Psoas muscle (tissue), 7 donors: ENCODE measurements at regions not wholly inside any gene's neighbourhood (a gene's known extent, or its start where the extent isn't known, plus 50 kb on each side); places are given as distances from the start of the nearest gene placed in this dataset.

Experiments
- ATAC-seq, 4 donors: fragments of 200-7000 bp; cut with Tn5 transposase; one replicate each; pipeline ENCODE4 v1.9.1; 2020; ENCODE audit warnings: moderate library complexity in 3 of 4, mild to moderate bottlenecking in 2 of 4
- DNase-seq, 2 donors: peaks; one replicate each; pipeline ENCODE4 v3.0.0-alpha.2; 2020
- H3K27ac ChIP-seq: fragments of 200-600 bp; one replicate; pipeline ENCODE4 v1.8.0; 2022
- H3K27me3 ChIP-seq, 3 donors: fragments of 200-600 bp in 1 of 3; one replicate each; pipeline versions ENCODE4 v1.6.1 to v1.8.0; 2013 to 2022; ENCODE audit warnings: low read length in 2 of 3, mild to moderate bottlenecking in 2 of 3, moderate library complexity in 1 of 3; ENCODE audit not compliant: insufficient read depth in 3 of 3
- H3K36me3 ChIP-seq, 2 donors: fragments of 200-600 bp in 1 of 2; one replicate each; pipeline versions ENCODE4 v1.6.1 to v1.8.0; 2013 to 2022; ENCODE audit warnings: low read depth in 1 of 2, mild to moderate bottlenecking in 1 of 2, moderate library complexity in 1 of 2; ENCODE audit not compliant: insufficient read depth in 1 of 2
- H3K4me1 ChIP-seq: fragments of 200-600 bp; one replicate; pipeline ENCODE4 v1.8.0; 2022
- H3K4me3 ChIP-seq: fragments of 200-600 bp; one replicate; pipeline ENCODE4 v1.8.0; 2022; ENCODE audit warnings: mild to moderate bottlenecking
- H3K9me3 ChIP-seq: fragments of 200-600 bp; one replicate; pipeline ENCODE4 v1.8.0; 2022
- WGBS, 3 donors: extraction: QIAGEN DNeasy Blood & Tissue Kit; methylation state at CpG; one replicate each; pipeline versions ENCODE4 v1.1.6 to v1.1.7; 2013; 5-methylcytosine and 5-hydroxymethylcytosine counted together
- intact Hi-C, 2 donors: fragments of 100-400 bp; cut with DNase I; formaldehyde crosslinking; loops; one replicate each; pipeline versions ENCODE4 v1.11.0 to v1.14.2; 2022
- TF ChIP-seq, protein P1 (sequence below): fragments of 200-600 bp; IDR thresholded peaks from one replicate; pipeline ENCODE4 v1.8.0; 2022; ENCODE audit warnings: antibody characterized with exemption
- donor health status: healthy with polysubstance abuse.
- donor health status: DM: no; HTN: no; CAD: no; lungs with moderate emphysema.
- donor health status: Bipolar disorder and iron deficiency.
- donor health status: healthy.
- donor health status: DM: yes; HTN: yes; CAD: no.
- donor health status: DM: no; HTN: no; CAD: no.
- donor health status: DM: yes; HTN: yes; CAD: no.

DNA sequence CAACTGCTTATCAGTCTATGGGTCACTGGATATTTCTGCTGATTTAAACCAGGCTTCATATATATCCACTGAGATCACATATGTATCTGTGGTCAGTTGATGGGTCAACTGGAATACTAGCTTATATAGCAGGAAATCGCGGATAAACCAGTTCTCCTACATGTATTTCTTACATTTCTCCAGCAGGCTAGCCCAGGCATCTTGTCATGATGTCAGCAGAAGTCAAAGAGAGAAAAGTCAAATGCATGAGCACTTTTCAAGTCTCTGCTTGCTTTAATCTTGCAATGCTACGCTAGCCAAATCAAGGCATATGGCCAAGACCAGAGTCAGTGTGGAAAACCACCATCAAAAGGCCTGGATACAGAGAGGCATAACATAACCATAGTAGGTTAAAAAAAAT lies 1008.8 kb upstream of the DIAPH2 start:
- no peaks in the 10 kb centered on the region for H3K27me3 ChIP-seq
- DNase-seq, result no peak
- WGBS, 3 donors, result 60 to 81% (median 78%) methylated on average over 3 of the region's 3 CpGs

DNA sequence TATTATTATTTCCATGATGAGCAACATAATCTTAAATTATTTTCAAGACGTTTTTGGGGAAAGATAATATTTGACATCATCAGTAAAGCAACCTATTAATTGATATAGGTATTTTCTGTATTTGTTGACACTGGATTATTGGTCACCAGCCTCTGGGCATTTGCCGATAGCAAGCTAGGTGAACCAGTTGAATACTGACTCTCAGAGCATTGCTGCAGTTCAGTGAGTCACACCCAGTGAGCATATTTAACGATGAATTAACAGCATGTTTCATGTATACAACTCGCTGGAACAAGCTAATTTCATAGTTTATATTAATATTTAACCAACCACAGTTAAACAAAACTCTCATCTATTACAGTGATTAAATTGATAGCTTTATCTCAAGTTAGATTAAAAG lies 1006.0 kb upstream of the DIAPH2 start:
- H3K27ac ChIP-seq, result no peak overlapping the region
- TF ChIP-seq, protein P1, sequence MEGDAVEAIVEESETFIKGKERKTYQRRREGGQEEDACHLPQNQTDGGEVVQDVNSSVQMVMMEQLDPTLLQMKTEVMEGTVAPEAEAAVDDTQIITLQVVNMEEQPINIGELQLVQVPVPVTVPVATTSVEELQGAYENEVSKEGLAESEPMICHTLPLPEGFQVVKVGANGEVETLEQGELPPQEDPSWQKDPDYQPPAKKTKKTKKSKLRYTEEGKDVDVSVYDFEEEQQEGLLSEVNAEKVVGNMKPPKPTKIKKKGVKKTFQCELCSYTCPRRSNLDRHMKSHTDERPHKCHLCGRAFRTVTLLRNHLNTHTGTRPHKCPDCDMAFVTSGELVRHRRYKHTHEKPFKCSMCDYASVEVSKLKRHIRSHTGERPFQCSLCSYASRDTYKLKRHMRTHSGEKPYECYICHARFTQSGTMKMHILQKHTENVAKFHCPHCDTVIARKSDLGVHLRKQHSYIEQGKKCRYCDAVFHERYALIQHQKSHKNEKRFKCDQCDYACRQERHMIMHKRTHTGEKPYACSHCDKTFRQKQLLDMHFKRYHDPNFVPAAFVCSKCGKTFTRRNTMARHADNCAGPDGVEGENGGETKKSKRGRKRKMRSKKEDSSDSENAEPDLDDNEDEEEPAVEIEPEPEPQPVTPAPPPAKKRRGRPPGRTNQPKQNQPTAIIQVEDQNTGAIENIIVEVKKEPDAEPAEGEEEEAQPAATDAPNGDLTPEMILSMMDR, result no peak
- WGBS, 3 donors, result 60 to 86% (median 79%) methylated on average over 4 of the region's 4 CpGs
- H3K4me1 ChIP-seq, result no peaks in the 10 kb centered on the region
- intact Hi-C loops, result no loop called here
- no peaks in the 10 kb centered on the region for H3K9me3 ChIP-seq
- peaks cover 0 to 5% (median 0%) of the 10 kb centered on the region in 3 donors for H3K27me3 ChIP-seq
- DNase-seq (no peak), ATAC-seq (no peak)
- no peak overlapping the region for H3K4me3 ChIP-seq
- H3K36me3 ChIP-seq, result no peaks in the 10 kb centered on the region

More for the DNA sequence above, 1008.8 kb upstream of the DIAPH2 start:
- Histone ChIP-seq H3K27ac (no peak overlapping the region), H3K4me1 (no peaks in the 10 kb centered on the region), H3K4me3 (no peak overlapping the region), H3K36me3 (no peaks in the 10 kb centered on the region), H3K9me3 (no peaks in the 10 kb centered on the region)
- ATAC-seq, result no peak
- TF ChIP-seq, protein P1, result no peak
- intact Hi-C loops, result no loop called here

DNA sequence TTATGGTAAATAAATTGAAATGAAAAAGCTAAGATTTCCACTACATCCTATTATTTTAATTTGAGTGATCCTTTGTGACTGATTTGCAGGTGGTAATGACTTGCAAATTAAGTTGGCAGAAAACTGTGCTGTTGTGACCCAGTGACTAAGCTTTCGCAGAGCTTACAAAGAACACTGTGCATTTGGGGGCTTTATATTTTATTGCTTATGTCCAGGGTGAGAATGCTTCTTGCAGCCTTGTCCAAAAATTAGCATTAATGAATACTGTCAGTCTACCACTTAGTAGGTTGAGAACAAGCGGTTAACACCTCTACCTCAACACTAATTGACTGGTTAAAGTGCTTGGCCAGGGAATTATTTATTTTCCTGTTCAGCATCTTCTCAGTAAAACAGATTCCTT lies 991.3 kb upstream of the DIAPH2 start:
- H3K9me3 ChIP-seq, result no peaks in the 10 kb centered on the region
- TF ChIP-seq, protein P1, result no peak
- no peaks in the 10 kb centered on the region for H3K4me1 ChIP-seq
- no peak overlapping the region for H3K27ac ChIP-seq
- 72 to 87% (median 80%) methylated on average over 2 of the region's 2 CpGs for WGBS, 3 donors
- H3K27me3 ChIP-seq, result peaks cover 0 to 16% (median 0%) of the 10 kb centered on the region in 3 donors
- H3K4me3 ChIP-seq, result no peak overlapping the region
- ATAC-seq (no peak), DNase-seq (no peak)
- H3K36me3 ChIP-seq, result no peaks in the 10 kb centered on the region
- intact Hi-C loops, result no loop called here

GRCh38 chrX:95703696-95704095 lies 980.9 kb upstream of the DIAPH2 start:
- Histone ChIP-seq H3K4me1 (no peaks in the 10 kb centered on the region), H3K27me3 (no peaks in the 10 kb centered on the region), H3K36me3 (no peaks in the 10 kb centered on the region), H3K4me3 (no peak overlapping the region), H3K27ac (no peak overlapping the region), H3K9me3 (no peaks in the 10 kb centered on the region)
- WGBS, 3 donors, result 56 to 77% (median 68%) methylated on average over 1 of the region's 1 CpG
- TF ChIP-seq, protein P1, result no peak
- no peak for DNase-seq
- intact Hi-C loops, result no loop called here
- no peak for ATAC-seq

GRCh38 chrX:95716841-95717240 lies 967.8 kb upstream of the DIAPH2 start:
- no peaks in the 10 kb centered on the region for H3K9me3 ChIP-seq
- no peak overlapping the region for H3K27ac ChIP-seq
- H3K4me1 ChIP-seq, result no peaks in the 10 kb centered on the region
- no peak overlapping the region for H3K4me3 ChIP-seq
- TF ChIP-seq, protein P1, result no peak
- 58 to 73% (median 60%) methylated on average over 3 to 4 of the region's 4 CpGs for WGBS, 3 donors
- DNase-seq, result no peak
- intact Hi-C loops, result no loop called here
- peaks cover 0 to 8% (median 0%) of the 10 kb centered on the region in 3 donors for H3K27me3 ChIP-seq
- ATAC-seq, result no peak
- H3K36me3 ChIP-seq, result no peaks in the 10 kb centered on the region
